ENCODE measurements at regions not wholly inside any gene's neighbourhood (a gene's known extent, or its start where the extent isn't known, plus 50 kb on each side); places are given as distances from the start of the nearest gene placed in this dataset.
A peak's percentile ranks its signal among the peaks of the same experiment; 100 is the strongest.

DNA sequence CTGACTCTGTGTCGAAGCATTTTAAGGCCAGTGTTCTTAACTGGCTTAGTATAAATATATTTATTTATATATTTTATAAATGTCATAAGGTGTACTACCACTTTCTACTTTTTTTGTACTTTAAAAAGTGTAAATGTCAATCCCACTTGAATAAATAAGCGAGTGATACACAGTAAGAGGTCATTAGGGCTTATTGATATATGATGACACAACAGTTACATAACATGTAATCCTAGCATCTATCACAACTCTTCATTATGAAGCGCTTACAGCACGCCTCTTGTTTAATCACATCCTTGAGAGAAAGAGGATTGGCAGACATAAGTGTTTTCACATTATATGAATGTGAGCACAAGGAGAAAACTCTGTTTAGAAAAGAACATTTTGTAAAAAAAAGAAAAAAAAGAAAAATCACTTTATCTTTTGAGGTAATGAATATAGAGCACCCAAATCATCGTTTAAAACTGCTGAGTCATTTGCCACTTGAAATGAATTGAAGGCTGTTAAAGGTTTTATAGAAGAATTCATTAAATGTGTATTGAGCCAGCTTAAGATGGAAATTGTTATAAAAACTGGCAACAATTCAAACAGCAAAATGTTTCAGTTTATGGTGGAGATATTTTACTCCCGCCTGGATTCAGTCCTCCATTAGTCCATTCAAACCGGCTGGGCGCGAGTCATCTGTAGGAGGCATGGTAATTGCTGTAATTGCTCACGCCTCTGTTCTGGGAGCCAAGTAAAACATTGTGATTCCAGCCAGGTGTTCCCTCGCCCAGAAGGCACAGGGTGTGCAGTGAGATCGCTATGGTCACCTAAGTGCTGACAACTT, 627.3 kb upstream of the KIRREL3 start:
- DNase-seq, result peak; percentile 78

GRCh38 chr11:127627204-127627603, 626.6 kb upstream of the KIRREL3 start:
- DNase-seq, result peak; percentile 6

- DNase-seq, result no peak
Measured at GRCh38 chr11:127625402-127625801, 624.8 kb upstream of the KIRREL3 start.

DNA sequence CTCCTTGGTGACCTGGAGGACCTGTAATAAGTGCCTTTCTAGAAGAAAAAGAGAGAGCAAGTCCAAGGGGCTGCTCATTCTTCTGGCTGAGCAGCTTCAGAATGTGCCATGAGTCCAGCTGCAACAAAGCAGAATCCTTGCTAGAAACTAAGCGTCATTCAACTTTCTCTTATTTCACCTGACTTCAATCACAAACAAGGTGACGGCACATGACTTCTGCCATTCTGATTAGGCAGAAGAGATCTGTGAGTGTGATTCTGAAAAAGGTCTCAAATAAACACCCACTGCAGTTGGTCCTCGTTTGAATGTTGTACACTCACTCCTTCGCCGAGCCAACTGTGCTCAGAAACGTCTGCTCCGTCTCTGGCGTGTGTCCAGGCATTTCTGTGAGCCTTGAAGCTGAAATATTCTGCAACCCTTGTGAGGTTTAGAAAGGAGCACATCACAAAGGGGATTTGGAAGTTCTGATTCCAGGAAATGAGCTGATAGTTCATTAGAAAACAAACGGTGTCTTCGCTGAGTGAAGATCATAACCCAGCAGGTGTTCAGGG, 623.8 kb upstream of the KIRREL3 start:
- DNase-seq, result no peak

DNA sequence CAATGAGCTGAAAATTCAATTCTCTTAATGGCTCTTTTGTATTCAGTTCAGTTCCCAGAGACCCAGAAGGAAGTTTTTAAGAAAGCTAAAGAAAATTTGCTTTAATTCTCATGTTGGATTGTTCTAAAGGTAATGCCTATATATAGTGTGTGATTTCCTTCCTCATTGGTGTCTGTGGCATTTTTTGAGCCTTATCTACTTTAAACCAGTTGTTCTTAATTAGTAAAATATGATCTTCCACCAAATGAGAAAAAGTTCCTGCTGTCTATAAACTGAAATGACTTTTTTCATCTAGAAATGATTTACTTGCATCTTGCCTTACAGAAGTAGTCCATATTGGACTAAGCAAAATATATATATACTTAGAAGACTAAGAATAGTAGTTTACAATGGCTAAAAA, 622.1 kb upstream of the KIRREL3 start:
- no peak for DNase-seq

DNA sequence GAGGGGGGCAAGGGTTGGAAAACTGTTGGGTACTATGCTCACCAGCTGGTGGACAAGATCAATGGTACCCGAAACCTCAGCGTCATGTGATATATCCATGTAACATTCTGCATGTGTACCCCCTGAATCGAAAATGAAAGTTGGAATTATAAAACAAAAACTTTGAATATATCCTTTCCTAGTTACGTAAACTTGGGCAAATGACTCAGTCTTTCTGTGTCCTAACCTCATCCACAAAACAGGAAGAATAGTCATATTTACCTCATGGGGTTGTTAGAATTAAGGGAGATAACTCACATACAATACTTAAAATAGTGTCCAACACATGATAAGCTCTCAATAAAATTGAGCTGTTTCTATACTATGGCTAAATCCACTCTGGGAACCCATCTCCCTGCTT, 620.1 kb upstream of the KIRREL3 start:
- DNase-seq, result no peak

GRCh38 chr11:127619946-127620345, 619.4 kb upstream of the KIRREL3 start:
- DNase-seq, result no peak

DNA sequence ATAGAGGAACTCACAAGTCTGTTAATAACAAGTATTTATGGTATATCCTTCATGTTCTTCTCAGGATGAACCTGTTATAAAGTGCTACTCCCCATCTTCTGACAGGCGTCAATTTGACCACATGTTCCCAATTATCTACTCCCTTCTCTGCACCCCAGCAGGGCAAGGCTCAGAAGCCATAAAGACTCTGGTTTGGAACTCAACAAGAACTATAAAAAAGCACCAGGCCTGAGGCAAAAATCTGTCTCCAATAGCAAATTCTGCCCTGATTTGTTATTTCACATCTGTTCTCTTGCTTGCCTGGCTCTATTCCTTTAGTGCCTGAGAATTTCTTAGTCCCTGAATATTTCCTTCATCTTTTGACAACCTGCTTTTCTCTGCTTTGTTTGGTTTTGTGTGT, 618.2 kb upstream of the KIRREL3 start:
- DNase-seq, result no peak

- DNase-seq, result no peak
Measured at GRCh38 chr11:127616158-127616557, 615.6 kb upstream of the KIRREL3 start.

DNA sequence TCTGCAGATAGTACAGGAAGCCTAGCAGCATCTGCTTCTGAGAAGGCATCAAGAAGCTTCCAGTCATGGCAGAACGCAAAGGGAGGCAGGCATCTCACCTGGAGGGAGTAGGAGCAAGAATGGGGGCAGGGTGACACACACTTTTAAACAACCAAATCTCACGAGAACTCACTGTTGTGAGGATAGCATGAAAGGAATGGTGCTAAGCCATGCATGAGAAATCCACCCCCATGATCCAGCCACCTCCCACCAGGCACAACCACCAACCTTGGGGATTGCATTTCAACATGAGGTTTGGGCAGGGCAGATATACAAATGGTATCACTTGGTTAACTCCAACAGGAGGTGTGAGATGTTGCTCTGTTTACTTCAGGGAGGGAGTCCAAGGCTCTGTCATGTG, 612.0 kb upstream of the KIRREL3 start:
- no peak for DNase-seq

- DNase-seq, result no peak
Measured at GRCh38 chr11:127609025-127609773, 608.6 kb upstream of the KIRREL3 start.

GRCh38 chr11:127607487-127608085, 607.0 kb upstream of the KIRREL3 start:
- DNase-seq, result no peak

DNA sequence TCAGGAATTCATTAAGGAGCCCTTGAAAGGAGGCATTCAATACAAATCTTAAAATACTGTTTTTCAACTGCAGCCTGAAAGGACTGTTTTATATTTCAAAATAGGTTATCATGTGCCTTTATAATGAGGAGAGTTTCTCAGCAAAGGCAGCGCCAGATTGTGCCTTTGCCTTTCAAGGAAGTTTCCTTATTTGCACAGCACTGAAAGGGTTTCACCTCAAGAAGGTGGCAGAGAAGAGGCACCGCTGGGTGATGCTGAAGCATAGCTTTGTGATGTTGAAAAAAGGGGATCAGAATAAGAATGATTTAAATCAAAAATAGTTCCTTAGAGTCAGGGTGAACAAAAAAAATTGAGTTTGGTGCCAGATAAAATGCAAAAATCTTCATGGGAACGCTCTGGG, 601.0 kb upstream of the KIRREL3 start:
- no peak for DNase-seq

DNA sequence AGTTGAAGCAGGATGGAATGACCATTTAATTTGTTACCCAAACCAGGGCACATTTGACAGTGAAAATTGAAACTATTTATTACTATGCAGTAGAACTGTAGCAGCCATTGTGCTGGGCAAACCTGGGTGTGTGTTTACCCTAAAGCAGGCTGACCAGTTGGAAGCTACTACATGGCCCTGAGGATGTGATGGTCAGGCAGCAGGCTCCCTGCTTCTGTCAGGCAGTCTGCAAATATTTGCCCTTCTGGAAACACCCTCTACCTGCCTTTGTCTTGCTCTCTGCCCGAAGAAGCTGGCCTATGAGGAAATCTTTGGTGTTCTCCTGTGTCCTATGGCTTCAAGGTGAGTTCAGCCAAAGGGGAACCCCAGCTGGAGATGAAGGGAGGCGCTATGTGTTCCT, 600.1 kb upstream of the KIRREL3 start:
- DNase-seq, result peak; percentile 54

DNA sequence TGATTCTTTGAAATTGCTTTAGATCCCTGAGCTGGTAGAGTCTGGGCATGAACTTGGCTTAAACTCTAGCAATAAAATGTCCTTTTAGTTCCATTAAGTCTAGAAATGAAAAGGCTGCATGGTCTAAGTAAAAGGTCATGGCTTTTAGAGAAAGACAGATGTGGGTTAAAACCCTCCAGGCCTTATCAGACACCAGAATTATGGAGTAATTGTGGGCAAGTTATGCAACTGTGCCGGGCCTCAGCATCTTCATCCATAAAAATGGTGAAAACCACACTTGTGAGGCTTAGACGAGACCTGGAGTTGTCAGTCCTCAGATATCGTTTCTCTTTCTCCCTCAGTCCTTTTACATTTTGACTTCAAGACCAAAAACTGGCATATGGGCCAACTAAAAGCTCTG, 597.9 kb upstream of the KIRREL3 start:
- no peak for DNase-seq

DNA sequence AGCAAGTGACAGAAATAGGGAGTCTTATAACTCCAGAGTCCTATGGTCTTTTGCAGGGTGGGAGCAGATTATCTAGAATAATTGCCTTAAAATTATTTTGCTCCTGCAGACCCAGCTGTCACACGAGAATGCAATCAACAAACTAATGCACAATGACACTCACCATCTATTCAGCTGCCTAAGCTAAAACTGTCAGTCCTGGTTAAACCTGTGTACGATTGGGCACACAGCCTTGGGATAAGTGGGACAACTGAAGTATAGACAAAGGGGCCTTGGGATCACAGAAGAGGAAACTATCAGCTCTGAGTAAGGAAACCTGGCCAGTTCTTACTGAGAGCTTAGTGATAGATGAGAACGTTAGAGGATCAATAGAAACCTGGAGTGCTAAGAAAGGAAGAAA, 595.9 kb upstream of the KIRREL3 start:
- DNase-seq, result no peak

GRCh38 chr11:127592371-127592770, 591.8 kb upstream of the KIRREL3 start:
- no peak for DNase-seq

DNA sequence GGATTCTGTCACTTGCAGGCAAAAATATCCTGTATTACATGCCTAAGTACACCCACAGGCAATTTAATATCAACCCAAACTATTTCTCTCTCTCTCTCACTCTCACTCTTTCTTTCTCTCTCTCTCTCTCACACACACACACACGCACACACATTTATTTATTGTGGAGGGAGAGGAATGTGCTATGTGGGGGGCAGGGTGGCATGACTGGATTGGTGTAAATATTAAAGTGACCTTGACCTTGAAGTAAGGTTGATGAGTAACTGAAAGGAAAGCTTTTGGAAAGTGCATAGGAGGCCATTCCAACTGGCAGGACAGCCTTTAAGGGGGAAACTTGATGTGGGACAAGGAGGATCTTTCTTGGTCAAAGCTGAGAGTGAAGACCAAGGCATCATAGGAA, 589.7 kb upstream of the KIRREL3 start:
- no peak for DNase-seq

DNA sequence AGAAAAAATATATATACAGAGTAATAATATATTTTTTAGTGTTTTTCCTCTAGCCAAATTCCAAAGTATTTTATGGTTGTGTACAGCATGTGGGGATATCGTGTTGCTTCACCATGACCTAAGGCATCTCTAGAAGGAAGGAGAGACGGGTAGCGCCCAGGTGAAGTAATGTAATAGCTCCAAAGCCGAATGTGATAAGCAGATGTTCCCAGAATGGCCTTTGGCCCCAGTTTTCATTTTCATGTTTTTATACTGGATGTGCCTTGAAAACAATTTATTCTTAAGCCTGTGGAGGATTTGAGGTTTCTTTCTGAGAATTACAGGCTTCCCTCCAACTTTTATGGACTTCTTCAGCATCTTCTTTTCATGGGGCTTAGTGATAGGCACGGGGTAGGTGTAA, 587.9 kb upstream of the KIRREL3 start:
- no peak for DNase-seq

GRCh38 chr11:127587511-127587910, 586.9 kb upstream of the KIRREL3 start:
- no peak for DNase-seq

DNA sequence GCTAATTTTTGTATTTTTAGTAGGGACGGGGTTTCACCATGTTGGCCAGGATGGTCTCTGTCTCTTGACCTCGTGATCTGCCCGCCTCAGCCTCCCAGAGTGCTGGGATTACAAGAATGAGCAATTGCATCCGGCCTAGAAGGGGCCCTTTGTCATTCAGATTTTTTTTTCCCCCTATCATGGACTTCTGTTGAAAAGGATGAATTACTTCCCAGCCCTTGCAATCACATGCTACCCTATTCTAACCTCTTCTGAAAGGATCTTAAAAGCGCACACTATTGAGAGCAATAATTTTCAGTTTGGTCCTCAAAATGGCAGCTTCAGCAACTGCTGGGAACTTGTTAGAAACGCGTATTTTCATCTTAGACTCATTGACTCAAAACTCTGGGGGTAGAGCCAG, 575.6 kb upstream of the KIRREL3 start:
- no peak for DNase-seq

GRCh38 chr11:127574478-127574877, 573.9 kb upstream of the KIRREL3 start:
- DNase-seq, result no peak

DNA sequence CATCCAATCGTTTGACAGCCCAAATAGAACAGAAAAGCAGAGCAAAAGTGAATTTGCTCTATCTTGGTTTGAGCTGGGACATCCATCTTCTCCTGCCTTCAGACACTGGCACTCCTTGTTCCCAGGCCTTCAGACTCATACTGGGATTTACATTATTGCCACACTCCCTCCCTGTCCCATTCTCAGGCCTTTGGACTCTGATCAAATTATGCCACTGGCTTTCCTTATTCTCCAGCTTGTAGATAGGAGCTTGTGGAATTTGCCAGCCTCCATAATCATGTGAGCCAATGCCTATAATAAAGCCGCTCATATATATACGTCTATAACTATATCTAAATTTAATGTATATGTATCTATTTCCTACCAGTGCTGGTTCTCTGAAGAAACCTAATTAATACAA, 568.3 kb upstream of the KIRREL3 start:
- DNase-seq, result no peak

Data from DMS53 (cell line).